SK-N-SH (cell line): ENCODE measurements at regions not wholly inside any gene's neighbourhood (a gene's known extent, or its start where the extent isn't known, plus 50 kb on each side); places are given as distances from the start of the nearest gene placed in this dataset.

Experiments used
- CTCF ChIA-PET: fragments of 300-600, 350-600 bp; formaldehyde crosslinking; extraction: SDS; loops from one replicate; lab custom pipeline; 2021; lab: Yijun Ruan, JAX
- POLR2A ChIA-PET: fragments of 350-600 bp; sonication (Branson Sonifier 250); formaldehyde crosslinking; extraction: SDS; loops from one replicate; lab custom pipeline; 2020; ENCODE audit warnings: antibody characterized with exemption, inconsistent platforms; lab: Yijun Ruan, JAX
- DNase-seq: peaks from one replicate; pipeline ENCODE4 v3.0.0; 2012
- H2AFZ ChIP-seq: fragments of 200-600 bp; sonication (generic); 2 replicates; pipeline ENCODE4 v1.8.1; 2016; ENCODE audit warnings: antibody characterized with exemption, mild to moderate bottlenecking, low read depth
- H3F3A ChIP-seq: fragments of 200-600 bp; sonication (generic); replicated peaks from 2 replicates; pipeline ENCODE3; 2016; ENCODE audit warnings: antibody characterized with exemption, mild to moderate bottlenecking; ENCODE audit not compliant: insufficient read depth
- H3K27ac ChIP-seq, 2 experiments: fragments of 200-500 bp in 1 of 2; fragments of 200-600 bp in 1 of 2; sonication (Bioruptor generic) in 1 of 2; sonication (generic), shearing (Covaris generic) in 1 of 2; 2 replicates each; pipeline versions ENCODE4 v1.5.1 to v1.6.1; 2014 to 2016; ENCODE audit warnings: low read depth in 2 of 2, inconsistent platforms in 1 of 2, low read length in 1 of 2, mild to moderate bottlenecking in 1 of 2, mixed read lengths in 1 of 2
- H3K27me3 ChIP-seq: fragments of 200-600 bp; sonication (generic), shearing (Covaris generic); 2 replicates; pipeline ENCODE4 v1.6.1; 2016; ENCODE audit warnings: mixed run types; ENCODE audit not compliant: insufficient read depth
- H3K36me3 ChIP-seq, 2 experiments: fragments of 200-500 bp in 1 of 2; fragments of 200-600 bp in 1 of 2; sonication (Bioruptor generic) in 1 of 2; sonication (generic) in 1 of 2; replicated peaks in 1 of 2; 2 replicates each; pipeline versions ENCODE3 to v1.5.1; 2014 to 2016; ENCODE audit warnings: low read length in 1 of 2, mild to moderate bottlenecking in 1 of 2; ENCODE audit not compliant: insufficient read depth in 2 of 2, control insufficient read depth in 1 of 2
- H3K4me1 ChIP-seq, 2 experiments: fragments of 200-500 bp in 1 of 2; fragments of 200-600 bp in 1 of 2; sonication (Bioruptor generic) in 1 of 2; sonication (generic), shearing (Covaris generic) in 1 of 2; 2 replicates each; pipeline versions ENCODE4 v1.5.1 to v1.6.1; 2014 to 2016; ENCODE audit warnings: low read depth in 1 of 2, low read length in 1 of 2, mixed run types in 1 of 2; ENCODE audit not compliant: insufficient read depth in 2 of 2, control insufficient read depth in 1 of 2
- H3K4me2 ChIP-seq: fragments of 200-600 bp; sonication (generic), shearing (Covaris generic); 2 replicates; pipeline ENCODE4 v1.6.1; 2017; ENCODE audit warnings: mixed run types
- H3K4me3 ChIP-seq, 2 experiments: fragments of 200-500 bp in 1 of 2; fragments of 200-600 bp in 1 of 2; sonication (Bioruptor generic) in 1 of 2; sonication (generic), shearing (Covaris generic) in 1 of 2; 2 replicates each; pipeline versions ENCODE4 v1.5.1 to v1.8.1; 2014 to 2016; ENCODE audit warnings: low read depth in 2 of 2, inconsistent platforms in 1 of 2, low read length in 1 of 2, mild to moderate bottlenecking in 1 of 2, mixed read lengths in 1 of 2, moderate library complexity in 1 of 2
- H3K79me2 ChIP-seq: fragments of 200-600 bp; sonication (generic); 2 replicates; pipeline ENCODE4 v1.8.1; 2017; ENCODE audit warnings: mild to moderate bottlenecking; ENCODE audit not compliant: insufficient read depth
- H3K9ac ChIP-seq: fragments of 200-600 bp; sonication (generic); 2 replicates; pipeline ENCODE4 v1.6.1; 2017; ENCODE audit warnings: mixed run types
- H3K9me2 ChIP-seq: fragments of 200-600 bp; sonication (generic); 2 replicates; pipeline ENCODE4 v1.6.1; 2017; ENCODE audit warnings: mixed run types
- H3K9me3 ChIP-seq: fragments of 200-600 bp; sonication (generic); 2 replicates; pipeline ENCODE4 v1.6.1; 2017; ENCODE audit warnings: mixed run types, mild to moderate bottlenecking, moderate library complexity
- H4K20me1 ChIP-seq: fragments of 200-600 bp; sonication (generic); 2 replicates; pipeline ENCODE4 v1.6.1; 2017; ENCODE audit warnings: mild to moderate bottlenecking, mixed run types; ENCODE audit not compliant: insufficient read depth
- CTCF ChIP-seq: fragments of 200-600 bp; sonication (generic); IDR thresholded peaks from 2 replicates; pipeline ENCODE4 v1.6.1; 2017; ENCODE audit warnings: antibody characterized with exemption, mild to moderate bottlenecking, moderate library complexity
- EP300 ChIP-seq, 2 experiments: IDR thresholded peaks; 2 replicates each; pipeline versions ENCODE4 v1.4.0 to v1.6.1; 2012; ENCODE audit warnings: borderline replicate concordance in 1 of 2, low read depth in 1 of 2, low read length in 1 of 2
- FOXJ3 ChIP-seq: sonication (generic); formaldehyde crosslinking; IDR thresholded peaks from 2 replicates; pipeline ENCODE4 v1.5.1; 2020; ENCODE audit warnings: mild to moderate bottlenecking, missing genetic modification reagents
- FOXM1 ChIP-seq: IDR thresholded peaks from 2 replicates; pipeline ENCODE4 v1.4.0; 2012; ENCODE audit warnings: low read depth, mild to moderate bottlenecking
- GATA2 ChIP-seq: sonication (generic); formaldehyde crosslinking; IDR thresholded peaks from 2 replicates; pipeline ENCODE4 v1.5.0; 2020; ENCODE audit warnings: mild to moderate bottlenecking, missing genetic modification reagents
- JUND ChIP-seq: IDR thresholded peaks from 2 replicates; pipeline ENCODE4 v1.4.0; 2012
- MAX ChIP-seq: IDR thresholded peaks from 2 replicates; pipeline ENCODE4 v1.4.0; 2012; ENCODE audit warnings: low read depth
- NFIC ChIP-seq: IDR thresholded peaks from 2 replicates; pipeline ENCODE4 v1.4.0; 2012; ENCODE audit warnings: borderline replicate concordance
- RAD21 ChIP-seq: IDR thresholded peaks from 2 replicates; pipeline ENCODE4 v1.6.1; 2012; ENCODE audit warnings: mild to moderate bottlenecking, low read length
- RCOR1 ChIP-seq: fragments of 150-350 bp; IDR thresholded peaks from 2 replicates; pipeline ENCODE4 v1.6.1; 2017; ENCODE audit warnings: antibody characterized with exemption, low read length
- REST ChIP-seq: IDR thresholded peaks from 2 replicates; pipeline ENCODE4 v1.6.1; 2012; ENCODE audit warnings: mild to moderate bottlenecking, low read depth, low read length, moderate library complexity
- RFX5 ChIP-seq: IDR thresholded peaks from 2 replicates; pipeline ENCODE4 v1.6.1; 2012; ENCODE audit warnings: mild to moderate bottlenecking, improper control_type of control experiment, low read length
- TEAD4 ChIP-seq: IDR thresholded peaks from 2 replicates; pipeline ENCODE4 v1.4.0; 2012; ENCODE audit warnings: mild to moderate bottlenecking, borderline replicate concordance; ENCODE audit not compliant: insufficient read depth
- USF2 ChIP-seq: fragments of 150-350 bp; IDR thresholded peaks from 2 replicates; pipeline ENCODE4 v1.6.1; 2017; ENCODE audit warnings: antibody characterized with exemption, low read length, low read depth, borderline replicate concordance
- YY1 ChIP-seq: IDR thresholded peaks from 2 replicates; pipeline ENCODE4 v1.4.0; 2012; ENCODE audit warnings: low read depth, mild to moderate bottlenecking
- WGBS: methylation state at CpG from one replicate; pipeline ENCODE4 v1.1.6; 2017; ENCODE audit warnings: low lambda C conversion rate; 5-methylcytosine and 5-hydroxymethylcytosine counted together

- no peaks in the 10 kb centered on the region for H4K20me1 ChIP-seq
- no peak overlapping the region for H2AFZ ChIP-seq
- no peak overlapping the region for H3K27ac ChIP-seq
- H3K9me2 ChIP-seq: no peaks in the 10 kb centered on the region
- ChIA-PET CTCF (no interaction called here), POLR2A (no interaction called here)
- no peaks in the 10 kb centered on the region for H3K9me3 ChIP-seq
- no peaks in the 10 kb centered on the region for H3K36me3 ChIP-seq
- H3K4me1 ChIP-seq: no peaks in the 10 kb centered on the region; a peak in 1 of 4 replicates
- no peak overlapping the region for H3K4me3 ChIP-seq
- H3K9ac ChIP-seq: no peak overlapping the region
- no peaks in the 10 kb centered on the region for H3K27me3 ChIP-seq
- 20% methylated on average over 1 of the region's 1 CpG for WGBS
- H3K79me2 ChIP-seq: no peaks in the 10 kb centered on the region
- H3F3A ChIP-seq: no peaks in the 10 kb centered on the region
- no peak overlapping the region for H3K4me2 ChIP-seq
- no peak for DNase-seq
- TF ChIP-seq FOXM1 (no peak), REST (no peak), USF2 (no peak), FOXJ3 (CRISPR knock-in tag) (no peak), NFIC (no peak), RCOR1 (no peak), YY1 (no peak), RAD21 (peak; percentile 18), TEAD4 (no peak), MAX (no peak), EP300 (IDR thresholded peaks at IDR 0.05; ENCODE audit: borderline replicate concordance in 1 of 2, low read depth in 1 of 2, low read length in 1 of 2) (no peak), CTCF (peak; percentile 64), JUND (no peak), RFX5 (no peak), GATA2 (CRISPR knock-in tag) (no peak)
These were observed 1321.6 kb upstream of the ACVR2A start for GRCh38 chr2:146523196-146523595.
